Erythroblast (primary cell): ENCODE measurements at regions not wholly inside any gene's neighbourhood (a gene's known extent, or its start where the extent isn't known, plus 50 kb on each side); places are given as distances from the start of the nearest gene placed in this dataset.

Experiments
- GATA1 ChIP-seq: IDR thresholded peaks from 2 replicates; pipeline ENCODE4 v1.6.1; 2011; ENCODE audit warnings: low read depth, mild to moderate bottlenecking, control low read depth, low read length, moderate library complexity
- POLR2A ChIP-seq: IDR thresholded peaks from 2 replicates; pipeline ENCODE4 v1.6.1; 2011; ENCODE audit warnings: mild to moderate bottlenecking, low read length

DNA sequence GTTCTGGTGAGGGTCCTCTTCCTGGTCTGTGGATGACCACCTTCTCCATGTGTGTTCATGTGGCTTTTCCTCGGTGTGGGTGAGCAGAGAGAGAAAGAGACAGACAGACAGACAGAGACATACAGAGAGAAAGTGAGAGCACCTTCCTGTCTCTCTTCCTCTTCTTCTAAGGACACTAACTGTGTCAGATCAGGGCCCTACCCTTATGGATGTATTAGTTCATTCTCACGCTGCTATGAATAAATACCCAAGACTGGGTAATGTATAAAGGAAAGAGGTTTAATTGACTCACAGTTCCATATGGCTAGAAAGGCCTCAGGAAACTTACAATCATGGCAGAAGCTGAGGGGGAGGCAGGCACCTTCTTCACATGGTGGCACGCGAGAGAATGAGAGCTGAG is 131.5 kb upstream of the ZNF648 start:
- no peak for TF ChIP-seq GATA1
- TF ChIP-seq POLR2A = no peak
